ENCODE measurements at regions not wholly inside any gene's neighbourhood (a gene's known extent, or its start where the extent isn't known, plus 50 kb on each side); places are given as distances from the start of the nearest gene placed in this dataset.

DNA sequence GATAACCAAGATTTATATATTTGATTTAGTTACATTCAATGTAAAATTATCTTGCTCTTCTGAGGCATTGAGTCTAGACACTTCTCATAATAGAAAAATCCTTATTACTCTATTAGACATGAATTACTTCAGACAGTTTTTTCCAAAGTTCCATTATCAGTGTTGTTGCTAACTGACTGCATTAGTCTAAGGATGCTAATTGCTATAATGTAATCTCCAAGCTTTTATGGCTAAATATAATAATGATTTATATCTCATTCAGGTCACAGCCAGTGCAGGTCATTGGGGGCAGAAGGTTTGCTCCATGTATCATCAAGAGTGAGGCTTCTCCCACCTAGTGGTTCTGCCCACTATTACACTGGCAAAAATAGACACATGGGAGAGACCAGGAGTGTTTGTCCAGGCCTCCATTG, 377.2 kb upstream of the DDI1 start:
- no peaks in the 10 kb centered on the region for H3K9me3 ChIP-seq
- no peaks in the 10 kb centered on the region for H3K4me1 ChIP-seq
- H3K4me3 ChIP-seq (ENCODE audit: low read depth, low read length): no peak overlapping the region
- peak; percentile 67 for DNase-seq
- no peaks in the 10 kb centered on the region for H3K36me3 ChIP-seq
- H3K27me3 ChIP-seq: no peaks in the 10 kb centered on the region
- TF ChIP-seq, protein P1, sequence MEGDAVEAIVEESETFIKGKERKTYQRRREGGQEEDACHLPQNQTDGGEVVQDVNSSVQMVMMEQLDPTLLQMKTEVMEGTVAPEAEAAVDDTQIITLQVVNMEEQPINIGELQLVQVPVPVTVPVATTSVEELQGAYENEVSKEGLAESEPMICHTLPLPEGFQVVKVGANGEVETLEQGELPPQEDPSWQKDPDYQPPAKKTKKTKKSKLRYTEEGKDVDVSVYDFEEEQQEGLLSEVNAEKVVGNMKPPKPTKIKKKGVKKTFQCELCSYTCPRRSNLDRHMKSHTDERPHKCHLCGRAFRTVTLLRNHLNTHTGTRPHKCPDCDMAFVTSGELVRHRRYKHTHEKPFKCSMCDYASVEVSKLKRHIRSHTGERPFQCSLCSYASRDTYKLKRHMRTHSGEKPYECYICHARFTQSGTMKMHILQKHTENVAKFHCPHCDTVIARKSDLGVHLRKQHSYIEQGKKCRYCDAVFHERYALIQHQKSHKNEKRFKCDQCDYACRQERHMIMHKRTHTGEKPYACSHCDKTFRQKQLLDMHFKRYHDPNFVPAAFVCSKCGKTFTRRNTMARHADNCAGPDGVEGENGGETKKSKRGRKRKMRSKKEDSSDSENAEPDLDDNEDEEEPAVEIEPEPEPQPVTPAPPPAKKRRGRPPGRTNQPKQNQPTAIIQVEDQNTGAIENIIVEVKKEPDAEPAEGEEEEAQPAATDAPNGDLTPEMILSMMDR (IDR thresholded peaks at IDR 0.05; ENCODE audit: low read depth, low read length): peak; percentile 82

DNA sequence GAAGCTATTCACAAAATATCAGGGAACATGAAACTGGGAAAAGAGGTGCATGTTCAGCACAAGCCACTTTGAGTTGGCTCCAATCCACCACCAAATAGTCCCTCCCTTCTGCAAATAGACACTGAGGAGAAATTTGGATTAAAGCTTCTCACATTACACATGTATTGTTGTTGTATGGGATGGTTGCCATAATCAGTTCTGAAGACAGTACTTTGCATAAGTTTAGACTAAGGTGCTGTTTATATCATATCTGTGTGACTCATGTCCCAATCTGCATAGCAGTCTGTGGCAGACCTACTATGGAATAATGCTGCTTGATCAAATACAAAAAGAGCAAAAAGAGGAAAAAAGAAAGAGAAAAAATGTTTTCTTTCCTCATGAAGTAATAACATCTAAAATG, 376.7 kb upstream of the DDI1 start:
- no peak for DNase-seq
- Histone ChIP-seq H3K4me3 (ENCODE audit: low read depth, low read length) (no peak overlapping the region), H3K27me3 (no peaks in the 10 kb centered on the region), H3K4me1 (no peaks in the 10 kb centered on the region), H3K9me3 (no peaks in the 10 kb centered on the region), H3K36me3 (no peaks in the 10 kb centered on the region)
- TF ChIP-seq, protein P1 (IDR thresholded peaks at IDR 0.05; ENCODE audit: low read depth, low read length): no peak

DNA sequence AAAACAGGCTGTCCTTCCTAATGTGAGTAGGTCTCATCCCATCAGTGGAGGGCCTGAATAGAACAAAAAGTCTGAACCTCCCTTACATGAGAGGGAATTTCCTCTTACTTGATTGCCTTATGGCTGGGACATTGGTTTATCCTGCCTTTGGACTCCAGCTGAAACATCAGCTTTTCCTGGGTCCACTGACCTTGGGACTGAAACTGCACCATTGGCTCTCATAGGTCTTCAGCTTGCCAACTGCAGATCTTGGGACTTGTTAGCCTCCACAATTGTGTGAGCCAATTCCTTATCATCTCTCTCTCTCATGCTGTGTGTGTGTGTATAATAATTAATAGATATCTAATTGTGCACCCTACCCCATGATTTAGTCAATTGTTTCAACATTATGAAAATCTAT, 375.3 kb upstream of the DDI1 start:
- no peaks in the 10 kb centered on the region for H3K27me3 ChIP-seq
- TF ChIP-seq, protein P1 (IDR thresholded peaks at IDR 0.05; ENCODE audit: low read depth, low read length): no peak

DNA sequence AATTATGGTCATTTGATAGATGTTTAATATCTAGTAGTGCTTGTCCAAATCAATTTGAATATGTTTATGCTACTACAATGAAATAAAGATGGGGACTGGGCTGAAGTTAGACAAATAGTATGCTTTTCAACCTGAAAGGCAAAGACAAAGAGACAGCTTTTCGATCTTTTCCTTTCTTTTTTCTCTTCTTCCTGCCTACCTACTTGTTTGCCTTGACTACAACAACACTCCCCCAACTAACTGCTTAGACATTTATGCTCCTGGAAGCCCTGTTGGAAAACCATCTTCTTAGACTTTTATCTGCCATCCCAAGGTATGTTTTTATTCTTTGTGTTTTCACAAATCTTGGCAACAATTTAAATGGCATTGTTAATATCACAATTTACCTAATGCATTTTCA, 374.4 kb upstream of the DDI1 start:
- TF ChIP-seq, protein P1 (IDR thresholded peaks at IDR 0.05; ENCODE audit: low read depth, low read length): no peak
- DNase-seq: no peak
- Histone ChIP-seq H3K9me3 (no peaks in the 10 kb centered on the region), H3K4me3 (ENCODE audit: low read depth, low read length) (no peak overlapping the region), H3K36me3 (no peaks in the 10 kb centered on the region), H3K4me1 (no peaks in the 10 kb centered on the region), H3K27me3 (no peaks in the 10 kb centered on the region)

More for the DNA sequence above, 375.3 kb upstream of the DDI1 start:
- no peak for DNase-seq
- H3K4me1 ChIP-seq: no peaks in the 10 kb centered on the region
- no peak overlapping the region for H3K4me3 ChIP-seq (ENCODE audit: low read depth, low read length)
- no peaks in the 10 kb centered on the region for H3K9me3 ChIP-seq
- H3K36me3 ChIP-seq: no peaks in the 10 kb centered on the region

DNA sequence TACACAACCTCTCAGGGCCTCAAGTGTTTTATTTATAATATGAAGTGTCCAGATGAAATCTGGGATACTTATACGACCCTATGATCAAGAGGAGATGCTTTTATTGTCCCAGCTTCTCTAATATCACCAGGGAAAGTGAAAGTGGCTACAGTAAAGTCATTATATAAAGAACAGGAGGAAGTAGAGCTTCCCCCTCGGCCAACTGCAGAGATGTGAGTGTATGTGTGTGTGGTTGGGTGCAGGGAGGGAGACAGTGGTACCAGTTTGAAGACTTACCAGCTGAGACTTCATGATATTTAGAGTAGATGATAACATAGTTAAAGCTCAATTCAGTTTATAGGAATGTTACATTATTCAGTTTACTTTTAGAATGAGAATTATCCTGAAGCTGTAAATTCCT, 373.6 kb upstream of the DDI1 start:
- Histone ChIP-seq H3K36me3 (no peaks in the 10 kb centered on the region), H3K4me1 (no peaks in the 10 kb centered on the region), H3K9me3 (no peaks in the 10 kb centered on the region), H3K27me3 (no peaks in the 10 kb centered on the region), H3K4me3 (ENCODE audit: low read depth, low read length) (no peak overlapping the region)
- TF ChIP-seq, protein P1 (IDR thresholded peaks at IDR 0.05; ENCODE audit: low read depth, low read length): no peak
- DNase-seq: no peak

DNA sequence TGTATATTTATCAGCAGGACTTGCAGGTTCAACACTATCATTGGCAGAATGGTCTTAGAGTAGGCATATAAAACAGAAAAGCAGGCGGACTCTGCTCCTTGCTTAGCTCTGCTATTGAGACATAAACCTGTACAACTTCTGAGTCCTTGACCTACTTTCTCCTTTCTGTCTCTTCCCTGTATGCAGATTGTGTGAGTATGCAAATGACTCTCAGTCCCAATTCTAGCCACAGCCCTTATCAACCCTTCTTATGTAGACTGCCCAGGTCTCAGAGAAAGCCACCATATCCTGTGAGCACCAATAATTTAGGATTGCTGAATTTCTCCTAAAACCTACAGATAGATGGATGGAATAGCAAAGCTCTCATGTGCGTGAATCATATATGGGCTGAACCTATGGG, 367.6 kb upstream of the DDI1 start:
- TF ChIP-seq, protein P1 (IDR thresholded peaks at IDR 0.05; ENCODE audit: low read depth, low read length): no peak
- H3K27me3 ChIP-seq: no peaks in the 10 kb centered on the region
- H3K36me3 ChIP-seq: no peaks in the 10 kb centered on the region
- H3K4me3 ChIP-seq (ENCODE audit: low read depth, low read length): no peak overlapping the region
- no peaks in the 10 kb centered on the region for H3K9me3 ChIP-seq
- no peak for DNase-seq
- no peaks in the 10 kb centered on the region for H3K4me1 ChIP-seq

Measured in BE2C (cell line).